Vagina (tissue), 2 donors: ENCODE measurements at regions not wholly inside any gene's neighbourhood (a gene's known extent, or its start where the extent isn't known, plus 50 kb on each side); places are given as distances from the start of the nearest gene placed in this dataset.

ENCODE experiments used
- POLR2AphosphoS5 ChIP-seq, 2 donors: sonication (generic); formaldehyde crosslinking; IDR thresholded peaks; one replicate each; pipeline ENCODE4 v1.9.0; 2017; ENCODE audit warnings: antibody characterized with exemption in 2 of 2, mild to moderate bottlenecking in 2 of 2, low read depth in 1 of 2; ENCODE audit not compliant: insufficient read depth in 1 of 2
- TF ChIP-seq, protein P1 (sequence below), 3 experiments: fragments of 450-650 bp in 2 of 3; fragments of 200-600 bp in 1 of 3; sonication (generic) in 1 of 3; IDR thresholded peaks; one replicate each; pipeline ENCODE4 v1.5.1; 2017 to 2019; ENCODE audit warnings: antibody characterized with exemption in 3 of 3, mild to moderate bottlenecking in 2 of 3, moderate library complexity in 2 of 3

DNA sequence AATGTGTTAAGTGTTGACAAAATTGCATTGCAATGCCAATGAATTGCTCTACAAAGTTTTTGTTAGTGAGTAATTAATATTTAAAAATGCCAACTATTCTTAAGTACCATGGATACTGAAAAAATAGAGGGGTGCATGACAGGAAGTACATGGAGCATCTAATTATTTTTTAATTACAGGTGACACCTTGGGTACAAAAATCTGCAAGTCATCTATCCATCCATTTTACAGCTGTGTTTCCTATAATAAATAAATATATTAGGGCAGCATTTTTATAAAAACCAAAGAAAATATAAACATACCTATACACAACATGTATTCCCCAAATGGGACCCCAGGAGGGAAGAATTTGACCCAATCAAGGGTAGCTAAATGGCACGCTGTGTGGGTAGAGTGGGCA, 304.6 kb downstream of the XPNPEP1 start:
- TF ChIP-seq, protein P1, sequence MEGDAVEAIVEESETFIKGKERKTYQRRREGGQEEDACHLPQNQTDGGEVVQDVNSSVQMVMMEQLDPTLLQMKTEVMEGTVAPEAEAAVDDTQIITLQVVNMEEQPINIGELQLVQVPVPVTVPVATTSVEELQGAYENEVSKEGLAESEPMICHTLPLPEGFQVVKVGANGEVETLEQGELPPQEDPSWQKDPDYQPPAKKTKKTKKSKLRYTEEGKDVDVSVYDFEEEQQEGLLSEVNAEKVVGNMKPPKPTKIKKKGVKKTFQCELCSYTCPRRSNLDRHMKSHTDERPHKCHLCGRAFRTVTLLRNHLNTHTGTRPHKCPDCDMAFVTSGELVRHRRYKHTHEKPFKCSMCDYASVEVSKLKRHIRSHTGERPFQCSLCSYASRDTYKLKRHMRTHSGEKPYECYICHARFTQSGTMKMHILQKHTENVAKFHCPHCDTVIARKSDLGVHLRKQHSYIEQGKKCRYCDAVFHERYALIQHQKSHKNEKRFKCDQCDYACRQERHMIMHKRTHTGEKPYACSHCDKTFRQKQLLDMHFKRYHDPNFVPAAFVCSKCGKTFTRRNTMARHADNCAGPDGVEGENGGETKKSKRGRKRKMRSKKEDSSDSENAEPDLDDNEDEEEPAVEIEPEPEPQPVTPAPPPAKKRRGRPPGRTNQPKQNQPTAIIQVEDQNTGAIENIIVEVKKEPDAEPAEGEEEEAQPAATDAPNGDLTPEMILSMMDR (IDR thresholded peaks at IDR 0.05) = no peak
- no peak for TF ChIP-seq POLR2AphosphoS5 (IDR thresholded peaks at IDR 0.05; ENCODE audit: insufficient read depth in 1 of 2, low read depth in 1 of 2)
